CD4-positive, alpha-beta T cell treated with Interleukin-17A for 4 hours (primary cell): ENCODE measurements at regions not wholly inside any gene's neighbourhood (a gene's known extent, or its start where the extent isn't known, plus 50 kb on each side); places are given as distances from the start of the nearest gene placed in this dataset.
"Not testable (repeated sequence)": the region's sequence is repeated elsewhere in the genome, so short reads cannot be mapped to it uniquely, and the experiment has no call there.

Experiments
- DNase-seq: peaks from one replicate; pipeline ENCODE4 v3.0.0-alpha.2; 2020; ENCODE audit warnings: mixed read lengths

DNA sequence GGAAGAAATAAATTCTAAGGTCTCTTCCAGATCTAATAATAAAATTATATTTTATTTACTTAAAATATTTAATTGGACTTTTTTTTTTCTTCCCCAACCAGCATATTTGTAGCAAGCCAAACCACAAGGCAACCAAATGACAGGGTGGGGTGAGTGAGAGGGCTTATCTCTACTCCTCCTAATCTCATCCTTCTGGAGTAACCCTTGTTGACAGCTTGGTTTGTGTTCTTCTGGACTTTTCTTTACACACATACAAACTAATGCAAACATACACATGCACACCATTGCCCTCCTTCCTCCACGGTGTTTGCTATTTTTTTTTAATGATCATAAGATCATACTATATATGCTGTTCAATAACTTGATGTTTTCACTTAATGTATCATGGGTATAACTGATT, 383.1 kb downstream of the DLEU7 start:
- DNase-seq: no peak

DNA sequence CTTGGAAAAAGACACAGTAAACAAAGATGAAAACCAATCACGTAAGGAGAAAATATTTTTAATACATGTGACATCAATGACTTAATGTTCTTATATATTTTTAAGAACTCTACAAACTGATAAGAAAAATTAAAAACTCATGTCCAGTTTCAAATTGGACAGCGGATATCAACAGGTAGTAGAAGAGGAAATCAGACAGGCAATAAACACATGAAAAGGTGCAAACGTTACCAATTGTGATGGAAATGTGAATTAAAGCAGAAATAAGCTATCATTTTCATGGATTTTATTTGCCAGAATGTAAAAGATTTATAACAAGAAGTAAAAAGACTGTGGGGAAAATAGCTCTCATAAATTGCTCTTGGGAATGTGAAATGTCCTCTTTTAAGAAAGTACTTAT, 382.3 kb downstream of the DLEU7 start:
- DNase-seq: no peak

DNA sequence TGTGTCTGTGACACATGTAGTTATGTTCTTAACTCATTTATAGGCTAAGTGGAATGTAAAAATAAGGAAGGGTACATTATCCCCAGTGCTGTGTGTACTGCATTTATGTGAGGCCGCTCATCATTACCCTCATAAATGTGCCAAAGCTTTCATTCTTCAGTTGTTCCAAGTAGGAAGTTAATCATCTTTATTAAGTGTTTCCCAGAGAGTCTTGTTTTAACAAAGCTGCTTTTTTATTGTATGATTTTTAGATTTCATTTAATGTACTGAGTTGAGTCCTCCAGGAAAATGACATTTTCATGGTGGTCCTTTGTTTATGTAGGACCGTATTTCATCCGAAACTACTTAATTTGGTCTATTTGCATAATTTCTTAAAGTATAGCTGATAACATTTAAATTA, 379.8 kb downstream of the DLEU7 start:
- no peak for DNase-seq

DNA sequence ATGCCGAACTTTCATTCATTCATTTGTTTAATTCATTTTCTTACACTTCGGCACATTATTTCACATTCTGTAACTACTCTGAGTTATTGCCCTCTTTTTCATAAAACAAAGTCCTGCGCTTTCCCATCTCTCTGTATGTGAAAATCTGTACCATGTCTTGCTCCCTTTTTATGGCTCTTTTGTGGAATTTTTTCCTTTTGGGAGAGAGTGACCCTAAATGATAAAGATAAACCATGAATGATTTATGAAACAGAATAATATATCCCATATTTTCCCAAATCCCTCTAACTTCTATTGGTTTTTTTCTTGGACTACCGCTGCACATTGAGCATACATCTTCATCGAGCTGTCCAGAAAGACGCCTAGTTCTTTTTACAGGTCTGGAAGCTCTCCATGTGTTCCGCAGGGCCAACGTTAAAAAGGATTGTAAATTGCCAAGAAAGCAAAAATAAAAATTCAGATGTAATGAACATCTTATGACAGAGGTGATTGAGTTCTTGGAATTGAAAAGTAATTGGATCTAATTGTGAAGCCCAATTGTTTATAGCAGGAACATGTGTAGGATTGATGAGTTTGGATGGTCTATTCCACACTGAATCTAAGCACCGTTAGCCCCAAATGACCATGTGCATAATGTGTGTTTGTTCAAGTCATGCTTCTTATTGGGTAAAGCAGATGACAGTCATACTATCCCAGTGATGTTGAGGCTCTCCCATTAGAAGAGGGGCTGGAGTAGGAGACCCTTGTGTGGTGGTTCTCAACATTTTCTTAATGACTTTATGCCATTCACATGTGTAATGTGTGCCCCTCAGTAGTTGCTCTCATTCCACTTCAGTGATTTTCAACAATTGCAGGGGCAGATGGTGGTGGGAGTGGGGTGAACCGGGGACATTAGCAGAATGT, 378.9 kb downstream of the DLEU7 start:
- no peak for DNase-seq

DNA sequence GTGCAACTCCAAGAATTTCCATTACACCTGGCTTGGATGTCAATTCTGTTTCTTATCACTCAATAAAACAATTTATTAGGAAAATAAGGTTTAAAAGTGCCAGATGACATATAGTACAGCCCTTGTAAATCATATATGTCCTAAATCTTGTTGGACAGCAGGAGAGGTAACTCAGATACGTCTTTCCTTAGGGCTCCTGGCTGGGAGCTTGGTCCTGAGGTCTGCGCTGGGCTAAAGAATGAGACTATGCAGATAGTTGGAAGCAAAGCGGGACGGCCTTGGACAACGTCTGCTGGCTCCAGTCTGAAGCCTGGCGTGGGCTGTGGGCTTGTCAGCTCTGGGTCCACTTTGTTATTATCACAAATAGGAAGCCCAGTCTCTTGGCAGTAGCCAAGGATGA, 377.0 kb downstream of the DLEU7 start:
- no peak for DNase-seq

DNA sequence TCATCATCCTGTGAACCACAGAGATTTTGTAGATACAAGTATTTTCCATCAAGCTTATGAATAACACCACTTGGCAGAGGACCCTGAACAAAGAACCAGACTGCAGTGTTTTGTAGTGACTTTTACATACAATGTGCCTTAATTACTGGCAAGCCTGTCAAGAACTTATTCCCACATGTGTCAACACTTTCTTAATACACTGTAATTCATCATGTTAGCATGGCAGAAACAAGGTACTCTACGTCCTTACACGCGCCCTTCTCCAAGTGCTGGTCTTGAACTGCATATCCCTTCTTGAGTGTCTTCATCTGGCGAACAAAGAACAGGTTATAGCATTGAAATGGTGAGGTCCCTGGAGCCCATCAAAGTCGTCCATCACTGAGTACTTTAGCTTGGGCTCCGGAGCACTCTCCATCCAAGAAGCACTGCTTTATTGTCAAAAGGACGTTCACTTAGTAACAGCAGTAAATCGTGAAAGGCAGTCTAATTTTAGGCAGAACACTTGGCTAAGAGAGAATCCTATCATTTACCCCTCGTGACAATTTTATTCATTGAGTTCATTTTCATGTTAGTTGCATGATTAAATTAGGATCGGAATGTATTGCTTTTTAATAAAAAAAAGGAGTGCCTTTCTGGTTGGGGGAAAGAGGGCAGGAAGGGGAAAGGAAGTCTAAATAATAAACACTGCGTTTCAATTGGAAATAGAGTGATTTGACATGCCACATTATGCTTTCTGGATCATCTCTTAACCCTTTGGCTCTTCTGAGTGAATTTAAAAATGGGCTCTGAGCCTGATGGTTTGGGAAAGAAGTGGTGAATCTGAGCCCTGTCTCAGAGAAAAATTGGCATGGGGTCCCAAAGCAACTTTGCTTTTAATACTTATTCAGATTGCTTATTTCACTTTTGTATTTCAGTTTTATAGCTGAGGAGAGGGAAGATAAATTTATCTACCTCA, 376.1 kb downstream of the DLEU7 start:
- DNase-seq: no peak

DNA sequence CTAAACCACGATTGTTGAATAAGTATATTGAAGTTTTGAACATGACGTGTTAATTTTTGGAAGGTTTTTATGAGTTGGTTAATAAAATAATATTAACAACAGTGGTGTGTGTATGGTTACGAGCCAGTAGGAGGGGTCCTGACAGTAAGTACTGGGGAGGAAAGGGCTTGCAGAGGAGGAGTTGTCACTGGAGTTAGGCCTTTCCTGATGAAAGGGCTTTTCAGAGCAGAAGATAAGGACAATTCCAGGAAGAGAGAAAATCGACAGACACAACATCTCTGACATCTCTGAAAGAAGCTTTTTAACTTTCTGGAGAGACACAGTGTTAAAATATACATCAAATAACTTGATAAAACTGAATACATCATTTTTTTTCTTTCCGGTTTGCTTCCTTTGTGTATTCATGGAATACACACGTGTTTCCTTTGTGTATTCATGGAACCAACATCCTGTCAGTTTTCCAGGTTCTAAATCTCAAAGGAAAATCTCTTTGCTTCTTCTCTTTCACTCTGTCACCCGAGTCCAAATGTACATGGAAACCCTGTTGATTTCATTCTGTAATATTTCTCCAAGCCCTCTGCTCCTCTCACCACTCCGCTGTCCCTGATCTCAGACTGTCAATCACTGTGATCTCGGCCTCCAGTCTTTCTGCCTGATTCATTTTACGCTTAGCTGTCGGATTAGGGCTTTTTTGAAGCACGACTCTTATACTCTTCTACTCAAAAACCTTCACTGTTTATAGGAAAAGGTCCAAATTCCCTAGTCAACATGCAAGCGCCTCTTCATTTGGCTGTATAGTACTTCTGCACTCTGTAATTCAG, 374.4 kb downstream of the DLEU7 start:
- DNase-seq: no peak

DNA sequence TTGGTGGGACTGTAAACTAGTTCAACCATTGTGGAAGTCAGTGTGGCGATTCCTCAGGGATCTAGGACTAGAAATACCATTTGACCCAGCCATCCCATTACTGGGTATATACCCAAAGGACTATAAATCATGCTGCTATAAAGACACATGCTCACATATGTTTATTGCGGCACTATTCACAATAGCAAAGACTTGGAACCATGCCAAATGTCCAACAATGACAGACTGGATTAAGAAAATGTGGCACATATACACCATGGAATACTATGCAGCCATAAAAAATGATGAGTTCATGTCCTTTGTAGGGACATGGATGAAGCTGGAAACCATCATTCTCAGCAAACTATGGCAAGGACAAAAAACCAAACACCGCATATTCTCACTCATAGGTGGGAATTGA, 370.4 kb downstream of the DLEU7 start:
- not testable (repeated sequence) for DNase-seq

DNA sequence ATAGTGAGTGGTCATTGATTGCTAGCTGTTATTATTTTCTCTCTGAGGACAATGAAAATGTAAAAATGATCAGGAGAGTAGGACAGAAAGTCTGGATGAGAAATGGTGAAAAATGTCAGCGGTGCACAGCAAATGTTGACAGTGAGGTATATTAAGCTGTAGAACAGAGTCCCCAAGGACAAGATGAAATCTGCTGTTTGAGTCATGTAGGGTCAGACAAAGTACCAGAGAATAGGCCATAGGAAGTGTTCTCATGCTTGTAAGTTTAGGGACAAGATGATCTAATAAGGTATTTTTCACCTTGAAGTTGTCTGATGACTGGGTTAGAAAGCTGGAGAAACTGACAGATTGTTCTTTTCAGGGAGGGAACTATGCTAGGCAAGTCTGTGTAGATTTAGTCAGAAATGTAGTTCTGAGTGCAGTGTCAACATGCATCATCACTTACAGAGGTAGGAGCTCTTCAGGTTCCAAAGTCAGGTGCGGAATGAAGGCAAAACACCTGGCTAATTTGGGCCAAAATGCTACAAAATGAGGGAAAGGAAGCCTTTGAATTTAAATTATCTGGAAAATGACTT, 369.3 kb downstream of the DLEU7 start:
- no peak for DNase-seq

DNA sequence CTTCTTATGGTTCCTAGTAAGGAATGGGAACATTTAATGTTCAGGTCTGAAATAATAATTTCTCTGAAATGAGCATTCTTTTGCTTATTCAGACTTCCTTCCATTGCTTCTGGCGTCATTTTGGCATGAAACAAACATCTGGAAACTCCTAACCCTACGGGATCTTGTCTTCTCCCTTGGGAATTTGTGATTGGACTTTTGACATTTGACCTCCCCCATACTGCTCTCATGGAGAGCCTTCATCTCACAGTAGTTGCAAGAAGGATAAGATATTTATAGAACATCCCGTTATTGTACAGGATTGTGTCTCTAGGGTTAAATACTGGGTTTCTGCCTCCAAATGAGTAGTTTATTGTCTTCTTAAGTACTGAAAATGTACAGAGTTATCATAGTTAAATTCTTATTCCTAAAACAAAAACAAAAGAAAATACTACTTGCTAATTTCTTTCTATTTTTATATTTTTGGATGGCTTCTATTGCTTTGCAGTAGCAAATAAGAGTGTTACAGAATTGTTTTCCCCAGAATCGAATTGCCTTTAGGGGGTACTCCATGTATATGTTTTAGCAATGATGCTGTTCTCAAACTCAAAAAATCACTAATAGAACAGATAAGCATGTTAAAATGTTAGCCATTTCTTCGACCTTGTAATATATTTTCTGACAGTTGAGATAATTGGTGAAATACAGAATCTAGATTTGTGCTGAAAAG, 366.8 kb downstream of the DLEU7 start:
- DNase-seq: no peak

DNA sequence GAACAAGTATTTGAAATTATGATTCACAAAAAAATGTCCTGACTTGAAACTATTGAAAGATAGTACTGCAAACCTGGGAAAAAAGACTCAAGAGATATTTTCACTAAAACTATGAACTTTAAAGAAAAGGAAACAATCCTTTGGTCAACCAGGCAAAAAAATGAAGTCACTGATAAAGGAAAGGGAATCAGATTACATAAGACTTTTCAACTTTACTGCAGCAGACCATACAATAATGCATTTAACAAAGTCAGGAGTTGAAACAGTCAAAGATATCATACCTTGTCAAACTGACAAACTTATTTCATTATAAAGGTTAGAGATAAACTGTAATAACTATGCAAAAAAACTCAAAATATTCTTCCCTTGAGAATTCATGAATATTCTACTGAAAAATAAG, 361.6 kb downstream of the DLEU7 start:
- no peak for DNase-seq

DNA sequence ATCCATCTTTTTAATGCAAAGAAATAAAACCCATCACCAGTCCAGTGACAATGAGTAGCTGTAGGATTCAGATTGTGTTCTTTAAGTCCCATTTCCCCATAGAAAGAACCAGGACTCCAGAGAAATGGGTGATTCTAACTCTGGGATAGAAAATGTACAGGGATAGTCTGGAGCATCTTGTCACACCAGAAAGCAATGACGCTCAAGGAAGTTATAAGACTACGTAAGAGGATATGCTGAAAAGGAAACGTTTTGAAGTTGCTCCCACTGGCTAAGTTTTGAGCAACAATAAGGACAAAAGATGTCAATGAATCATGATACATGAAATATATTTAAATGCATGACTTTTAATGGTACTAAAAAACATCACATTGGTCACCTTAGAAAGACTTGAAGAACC, 360.1 kb downstream of the DLEU7 start:
- no peak for DNase-seq

DNA sequence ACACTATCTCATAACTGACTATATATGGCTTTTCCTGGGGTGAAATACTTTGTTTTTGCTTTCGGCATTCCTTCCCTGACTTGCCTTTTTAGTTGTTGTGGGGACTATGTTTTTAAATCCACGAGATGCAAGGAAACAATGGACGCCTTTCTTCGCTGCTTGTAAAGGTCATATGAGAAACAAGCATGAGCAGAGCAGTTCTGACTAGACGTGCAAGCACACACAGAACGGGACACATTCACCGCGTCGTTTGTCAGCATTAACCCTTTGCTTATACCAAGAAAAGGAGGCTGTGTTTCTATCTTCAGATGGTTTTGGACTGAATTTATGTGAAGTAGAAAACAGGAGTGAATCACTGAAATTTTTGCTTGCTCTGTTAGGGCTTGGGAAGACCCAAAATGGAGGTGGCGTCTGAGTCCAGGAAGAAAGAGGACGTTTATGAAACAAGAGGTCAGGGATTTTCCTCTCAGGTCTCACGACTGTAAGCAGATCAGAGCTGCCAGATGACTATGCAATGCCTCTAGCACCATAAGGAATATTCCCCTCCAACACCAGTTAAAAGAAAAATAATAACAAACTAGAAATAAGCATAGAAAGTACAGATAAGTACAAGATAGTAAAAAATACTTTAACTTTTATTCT, 358.9 kb downstream of the DLEU7 start:
- no peak for DNase-seq

DNA sequence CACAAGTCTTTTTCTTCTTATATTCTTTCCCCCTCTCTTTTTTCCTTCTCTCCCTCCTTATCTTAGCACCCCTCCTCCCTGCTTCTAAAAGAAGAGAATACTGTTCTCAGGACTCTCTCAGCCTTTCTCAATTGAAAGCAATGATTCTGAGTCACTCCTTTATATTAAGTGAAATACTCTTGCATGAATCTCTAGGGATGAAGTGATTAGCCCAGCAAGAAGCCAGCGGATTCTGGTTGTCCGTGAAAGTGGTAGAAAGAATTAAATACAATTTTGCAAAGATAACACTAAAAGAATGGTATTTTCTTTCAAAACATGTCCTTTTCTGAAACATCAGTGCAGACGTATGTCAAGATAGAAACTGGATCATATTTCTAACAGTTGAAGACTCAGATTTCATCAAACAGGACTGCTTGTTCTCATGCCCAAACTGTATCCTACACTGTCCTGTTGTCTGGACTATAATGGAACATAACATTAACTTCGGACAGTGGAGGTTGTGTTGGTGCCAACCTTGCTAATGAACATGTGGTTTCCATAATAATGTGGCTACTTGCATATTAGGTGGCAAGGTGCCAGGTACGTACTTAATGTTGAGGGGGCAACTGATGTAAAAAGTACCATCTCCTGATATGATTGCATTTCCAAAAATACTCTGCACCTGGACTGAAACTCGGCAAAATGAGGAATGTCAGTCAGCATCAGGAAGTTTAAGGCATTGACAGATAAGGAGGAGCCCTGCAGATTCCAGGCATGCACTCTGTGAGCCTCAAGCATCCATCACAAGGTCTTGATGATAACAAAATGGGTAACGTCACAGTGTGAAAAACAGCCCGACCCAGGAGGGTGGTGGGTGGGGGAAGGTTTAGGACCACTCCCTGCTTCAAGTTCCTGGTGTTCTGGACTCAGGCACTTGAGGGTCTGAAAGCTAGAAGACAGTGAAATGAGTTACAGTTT, 357.2 kb downstream of the DLEU7 start:
- no peak for DNase-seq

DNA sequence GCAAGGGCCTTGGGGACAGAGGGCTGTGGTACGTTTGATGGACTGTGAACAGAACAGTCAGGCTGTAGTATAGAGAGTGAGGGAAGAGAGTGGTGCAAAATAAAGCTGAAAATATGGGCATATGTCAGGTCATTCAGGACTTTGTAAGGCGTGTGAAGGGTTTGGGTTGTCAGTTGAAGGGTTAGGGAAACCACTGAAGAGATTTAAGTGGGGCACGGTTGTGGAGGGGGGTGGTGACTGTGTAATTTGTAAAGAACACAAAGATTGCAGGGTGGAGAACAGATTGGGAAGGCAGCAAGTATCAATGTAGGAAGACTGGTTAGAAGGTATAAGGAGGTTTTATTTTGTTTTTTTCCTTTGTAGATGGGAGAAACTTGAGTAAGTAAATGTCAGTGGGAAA, 349.8 kb downstream of the DLEU7 start:
- no peak for DNase-seq

DNA sequence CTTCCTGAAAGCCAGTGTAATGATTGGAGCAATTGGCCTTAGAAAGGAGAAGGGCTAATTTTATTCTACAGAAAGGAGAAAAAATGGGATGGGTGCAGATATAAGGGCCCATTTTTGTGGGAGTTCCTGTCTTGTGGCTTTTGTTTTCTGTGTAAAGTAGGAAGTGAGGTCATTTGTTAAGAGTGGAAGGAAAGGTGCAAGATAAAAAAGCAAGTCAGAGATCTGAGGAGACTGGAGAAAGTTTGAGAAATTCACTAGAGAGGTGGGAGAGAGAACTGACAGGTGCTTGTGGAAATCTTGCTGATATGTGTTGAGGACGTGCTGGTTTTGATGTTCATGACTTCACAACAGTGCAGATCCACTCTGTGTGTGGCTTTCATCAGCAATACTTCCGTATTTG, 349.4 kb downstream of the DLEU7 start:
- no peak for DNase-seq

DNA sequence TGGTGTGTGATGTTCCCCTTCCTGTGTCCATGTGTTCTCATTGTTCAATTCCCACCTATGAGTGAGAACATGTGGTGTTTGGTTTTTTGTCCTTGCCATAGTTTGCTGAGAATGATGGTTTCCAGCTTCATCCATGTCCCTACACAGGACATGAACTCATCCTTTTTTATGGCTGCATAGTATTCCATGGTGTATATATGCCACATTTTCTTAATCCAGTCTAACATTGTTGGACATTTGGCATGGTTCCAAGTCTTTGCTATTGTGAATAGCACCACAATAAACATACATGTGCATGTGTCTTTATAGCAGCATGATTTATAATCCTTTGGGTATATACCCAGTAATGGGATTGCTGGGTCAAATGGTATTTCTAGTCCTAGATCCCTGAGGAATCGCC, 340.3 kb downstream of the DLEU7 start:
- DNase-seq: not testable (repeated sequence)

DNA sequence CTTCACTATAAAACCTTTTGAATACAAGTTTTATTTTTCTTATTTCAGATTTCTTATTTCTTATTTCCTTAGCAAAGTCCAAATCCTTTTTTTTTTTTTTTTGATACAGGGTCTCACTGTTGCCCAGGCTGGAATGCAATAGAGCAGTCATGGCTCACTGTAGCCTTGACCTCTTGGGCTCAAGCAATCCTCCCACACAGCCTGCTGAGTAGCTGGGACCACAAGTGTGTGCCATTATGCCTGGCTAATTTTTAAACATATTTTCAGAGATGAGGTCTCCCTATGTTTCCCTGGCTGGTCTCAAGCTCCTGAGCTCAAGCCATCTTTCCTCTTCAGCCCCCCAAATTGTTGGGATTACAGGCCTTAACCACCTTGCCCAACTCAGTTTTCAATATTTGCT, 334.3 kb downstream of the DLEU7 start:
- DNase-seq: no peak

DNA sequence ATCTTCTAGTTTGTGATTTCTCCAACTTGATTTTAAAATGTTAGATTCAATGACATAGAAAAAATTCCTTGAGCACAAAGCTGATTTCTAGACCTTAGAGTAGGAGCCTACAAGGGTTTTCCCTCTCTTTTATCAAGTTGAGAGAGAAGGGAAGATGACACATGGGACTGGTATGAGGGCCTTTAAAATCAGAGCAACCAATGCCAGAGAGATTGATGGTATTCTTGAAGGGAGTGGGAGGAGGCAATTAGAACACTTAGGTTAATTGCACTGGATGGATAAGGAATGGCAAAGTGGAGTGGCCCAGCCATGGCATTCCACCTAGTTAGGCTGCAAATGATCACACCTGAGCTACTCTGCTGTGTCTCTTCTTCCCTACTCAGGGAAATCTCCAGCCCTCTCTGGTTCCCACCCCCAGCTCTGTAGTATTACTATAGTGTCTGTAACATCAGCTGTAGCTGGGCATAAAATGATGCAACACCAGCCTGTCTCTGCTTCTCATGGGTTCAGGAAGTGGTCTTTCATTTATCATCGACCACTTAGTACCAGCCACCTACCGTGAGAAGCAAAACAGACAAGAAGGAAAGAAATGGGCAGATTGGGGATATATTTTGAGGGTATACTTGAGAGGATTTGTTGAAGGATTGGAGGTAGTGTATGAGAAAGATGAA, 333.6 kb downstream of the DLEU7 start:
- no peak for DNase-seq
